H1 (cell line): ENCODE measurements at regions not wholly inside any gene's neighbourhood (a gene's known extent, or its start where the extent isn't known, plus 50 kb on each side); places are given as distances from the start of the nearest gene placed in this dataset.

Experiments
- CTCF ChIA-PET: fragments of 300-600 bp; sonication (Branson Sonifier 250); formaldehyde crosslinking; loops from one replicate; lab custom pipeline; 2021; ENCODE audit not compliant: partially characterized antibody; lab: Charles Lee
- POLR2A ChIA-PET: fragments of 300-600 bp; sonication (Branson Sonifier 250); formaldehyde crosslinking; loops from one replicate; lab custom pipeline; 2021; ENCODE audit warnings: inconsistent platforms; ENCODE audit not compliant: partially characterized antibody; lab: Charles Lee
- DNase-seq, 2 experiments: peaks; one replicate each; pipeline versions ENCODE4 v3.0.0 to v3.0.0-alpha.2; 2010 to 2022; ENCODE audit warnings: low spot score in 2 of 2, low read depth in 1 of 2, mixed read lengths in 1 of 2
- FAIRE-seq: peaks from 2 replicates; lab custom pipeline; 2011; peaks lifted over from hg19 to GRCh38; lab: Jason Lieb, UNC
- H2AFZ ChIP-seq: 2 replicates; pipeline ENCODE4 v1.8.1; 2012; ENCODE audit warnings: low read length, inconsistent platforms
- H2AK5ac ChIP-seq: 2 replicates; pipeline ENCODE4 v1.6.1; 2013; ENCODE audit warnings: low read depth, low read length
- H2BK120ac ChIP-seq: replicated peaks from 2 replicates; pipeline ENCODE3; 2013; ENCODE audit warnings: low read depth, low read length, inconsistent platforms
- H2BK12ac ChIP-seq: 2 replicates; pipeline ENCODE4 v1.6.1; 2013; ENCODE audit warnings: low read depth, low read length
- H2BK15ac ChIP-seq: 2 replicates; pipeline ENCODE4 v1.6.1; 2013; ENCODE audit warnings: low read length
- H2BK20ac ChIP-seq: 2 replicates; pipeline ENCODE4 v1.6.1; 2013; ENCODE audit warnings: low read length
- H2BK5ac ChIP-seq: 2 replicates; pipeline ENCODE4 v1.6.1; 2013; ENCODE audit warnings: low read depth, low read length
- H3K14ac ChIP-seq: 2 replicates; pipeline ENCODE4 v1.6.1; 2013; ENCODE audit warnings: inconsistent platforms; ENCODE audit not compliant: insufficient read length
- H3K18ac ChIP-seq: 2 replicates; pipeline ENCODE4 v1.6.1; 2013; ENCODE audit warnings: low read length; ENCODE audit errors: extremely low read depth
- H3K23ac ChIP-seq: 2 replicates; pipeline ENCODE4 v1.6.1; 2013; ENCODE audit warnings: inconsistent platforms; ENCODE audit not compliant: insufficient read length
- H3K23me2 ChIP-seq: 2 replicates; pipeline ENCODE4 v1.6.1; 2013; ENCODE audit warnings: low read depth, low read length
- H3K27ac ChIP-seq: 2 replicates; pipeline ENCODE4 v1.6.1; 2011; ENCODE audit warnings: low read depth, low read length, inconsistent platforms
- H3K27me3 ChIP-seq, 4 experiments: replicated peaks in 1 of 4; 1 replicate in 1 of 4; 2 replicates in 3 of 4; pipeline versions ENCODE4 v1.6.1 to v1.8.1; 2011 to 2013; ENCODE audit warnings: low read length in 3 of 4, mild to moderate bottlenecking in 3 of 4, inconsistent platforms in 2 of 4, mixed read lengths in 2 of 4, moderate library complexity in 1 of 4; ENCODE audit not compliant: control insufficient read depth in 3 of 4, insufficient read depth in 3 of 4; ENCODE audit errors: extremely low read depth in 1 of 4
- H3K36me3 ChIP-seq, 4 experiments: 2 replicates each; pipeline versions ENCODE4 v1.6.1 to v1.8.1; 2011 to 2013; ENCODE audit warnings: mild to moderate bottlenecking in 4 of 4, low read length in 3 of 4, moderate library complexity in 2 of 4, control low read depth in 1 of 4, inconsistent platforms in 1 of 4; ENCODE audit not compliant: insufficient read depth in 4 of 4, control insufficient read depth in 2 of 4
- H3K4ac ChIP-seq: replicated peaks from 2 replicates; pipeline ENCODE3; 2013; ENCODE audit warnings: low read length, low read depth, mixed read lengths, inconsistent platforms; ENCODE audit not compliant: insufficient read length
- H3K4me1 ChIP-seq, 4 experiments: replicated peaks in 1 of 4; 1 replicate in 1 of 4; 2 replicates in 3 of 4; pipeline versions ENCODE4 v1.6.1 to v1.8.1; 2011 to 2013; ENCODE audit warnings: low read length in 3 of 4, inconsistent platforms in 2 of 4, mixed read lengths in 1 of 4; ENCODE audit not compliant: insufficient read depth in 4 of 4, control insufficient read depth in 3 of 4
- H3K4me2 ChIP-seq, 2 experiments: 2 replicates each; pipeline versions ENCODE4 v1.6.1 to v1.8.1; 2011 to 2013; ENCODE audit warnings: low read depth in 2 of 2, low read length in 2 of 2, control low read depth in 1 of 2, inconsistent platforms in 1 of 2, mild to moderate bottlenecking in 1 of 2; ENCODE audit not compliant: insufficient read depth in 1 of 2
- H3K4me3 ChIP-seq, 4 experiments: fragments of 200-600, 300-600 bp in 1 of 4; sonication (generic), shearing (Covaris generic), sonication (Bioruptor Twin) in 1 of 4; 2 replicates each; pipeline versions ENCODE4 v1.5.1 to v1.8.1; 2011 to 2016; ENCODE audit warnings: low read length in 4 of 4, low read depth in 3 of 4, control low read depth in 2 of 4, inconsistent platforms in 2 of 4, mild to moderate bottlenecking in 2 of 4, mixed read lengths in 1 of 4, moderate library complexity in 1 of 4; ENCODE audit not compliant: insufficient read depth in 2 of 4; ENCODE audit errors: extremely low read depth in 1 of 4
- H3K56ac ChIP-seq: replicated peaks from 2 replicates; pipeline ENCODE3; 2013; ENCODE audit warnings: low read depth, mild to moderate bottlenecking, mixed read lengths, low read length, inconsistent platforms; ENCODE audit not compliant: insufficient read length
- H3K79me1 ChIP-seq: 2 replicates; pipeline ENCODE4 v1.6.1; 2013; ENCODE audit warnings: low read depth, low read length, control low read depth
- H3K79me2 ChIP-seq, 2 experiments: 2 replicates each; pipeline versions ENCODE4 v1.6.1 to v1.8.1; 2012 to 2013; ENCODE audit warnings: low read length in 2 of 2, mild to moderate bottlenecking in 2 of 2, inconsistent platforms in 1 of 2; ENCODE audit not compliant: insufficient read depth in 2 of 2, control insufficient read depth in 1 of 2
- H3K9ac ChIP-seq, 4 experiments: replicated peaks in 1 of 4; 1 replicate in 1 of 4; 2 replicates in 3 of 4; pipeline versions ENCODE4 v1.6.1 to v1.8.1; 2011 to 2013; ENCODE audit warnings: low read depth in 3 of 4, low read length in 3 of 4, control low read depth in 2 of 4, mild to moderate bottlenecking in 2 of 4, moderate library complexity in 2 of 4, inconsistent platforms in 1 of 4; ENCODE audit errors: extremely low read depth in 1 of 4
- H3K9me3 ChIP-seq, 2 experiments: 2 replicates each; pipeline versions ENCODE4 v1.6.1 to v1.8.1; 2012 to 2013; ENCODE audit warnings: mild to moderate bottlenecking in 2 of 2, moderate library complexity in 2 of 2, control low read depth in 1 of 2, inconsistent platforms in 1 of 2, low read depth in 1 of 2, low read length in 1 of 2, mixed read lengths in 1 of 2; ENCODE audit not compliant: insufficient read depth in 2 of 2
- H4K20me1 ChIP-seq, 2 experiments: replicated peaks in 1 of 2; 2 replicates each; pipeline versions ENCODE3 to v1.8.1; 2011 to 2013; ENCODE audit warnings: inconsistent platforms in 2 of 2, low read length in 2 of 2, mild to moderate bottlenecking in 1 of 2; ENCODE audit not compliant: insufficient read depth in 2 of 2, control insufficient read depth in 1 of 2
- H4K5ac ChIP-seq: 2 replicates; pipeline ENCODE4 v1.6.1; 2013; ENCODE audit warnings: low read length, low read depth, mixed read lengths, inconsistent platforms; ENCODE audit not compliant: insufficient read length
- H4K8ac ChIP-seq: 2 replicates; pipeline ENCODE4 v1.8.0; 2013; ENCODE audit warnings: mild to moderate bottlenecking, moderate library complexity, low read length, inconsistent platforms; ENCODE audit not compliant: insufficient read depth; ENCODE audit errors: extremely low read depth
- H4K91ac ChIP-seq: replicated peaks from 2 replicates; pipeline ENCODE3; 2013; ENCODE audit warnings: low read length, mixed read lengths, inconsistent platforms; ENCODE audit not compliant: insufficient read length
- CBX5 ChIP-seq: fragments of 300-800, 300-1000 bp; sonication (generic); IDR thresholded peaks from 2 replicates; pipeline ENCODE4 v1.7.1; 2016; ENCODE audit warnings: antibody characterized with exemption, low read length, low read depth
- CREB1 ChIP-seq: IDR thresholded peaks from 2 replicates; pipeline ENCODE4 v1.6.1; 2012; ENCODE audit warnings: inconsistent platforms
- EGR1 ChIP-seq: IDR thresholded peaks from 2 replicates; pipeline ENCODE4 v1.6.1; 2011; ENCODE audit warnings: low read depth, low read length, borderline replicate concordance
- EZH2 ChIP-seq: fragments of 200-600 bp; sonication (generic); IDR thresholded peaks from 2 replicates; pipeline ENCODE4 v1.7.1; 2012; ENCODE audit warnings: low read depth, mild to moderate bottlenecking, moderate library complexity, low read length, inconsistent platforms; ENCODE audit not compliant: severe bottlenecking
- HDAC2 ChIP-seq, 2 experiments: fragments of 300-600 bp in 1 of 2; sonication (generic) in 1 of 2; IDR thresholded peaks; 2 replicates each; pipeline ENCODE4 v1.6.1; 2011 to 2012; ENCODE audit warnings: low read depth in 2 of 2, low read length in 2 of 2, mild to moderate bottlenecking in 2 of 2, moderate library complexity in 2 of 2, borderline replicate concordance in 1 of 2, inconsistent platforms in 1 of 2
- JUN ChIP-seq: IDR thresholded peaks from 2 replicates; pipeline ENCODE4 v1.6.1; 2011; ENCODE audit warnings: low read depth, mild to moderate bottlenecking, improper control_type of control experiment, low read length
- MAFK ChIP-seq: IDR thresholded peaks from 2 replicates; pipeline ENCODE4 v1.6.1; 2012; ENCODE audit warnings: low read depth, mild to moderate bottlenecking, improper control_type of control experiment, low read length
- NRF1 ChIP-seq: IDR thresholded peaks from 2 replicates; pipeline ENCODE4 v1.6.1; 2011; ENCODE audit warnings: mild to moderate bottlenecking, low read depth, low read length, improper control_type of control experiment
- RBBP5 ChIP-seq: IDR thresholded peaks from 2 replicates; pipeline ENCODE4 v1.7.1; 2012; ENCODE audit warnings: low read depth, mild to moderate bottlenecking, inconsistent platforms, low read length, moderate library complexity, borderline replicate concordance
- SP1 ChIP-seq: IDR thresholded peaks from 2 replicates; pipeline ENCODE4 v1.6.1; 2011; ENCODE audit warnings: low read depth, low read length
- SP4 ChIP-seq: IDR thresholded peaks from 2 replicates; pipeline ENCODE4 v1.6.1; 2012; ENCODE audit warnings: low read length, inconsistent platforms
- USF2 ChIP-seq: IDR thresholded peaks from 2 replicates; pipeline ENCODE4 v1.6.1; 2011; ENCODE audit warnings: low read length, improper control_type of control experiment
- WGBS, 2 experiments: shearing (Covaris generic) in 1 of 2; methylation state at CpG; one replicate each; pipeline versions ENCODE4 v1.1.6 to v1.1.7; 2013 to 2015; ENCODE audit warnings: low lambda C conversion rate in 2 of 2, mixed read lengths in 2 of 2, inconsistent platforms in 1 of 2, low coverage in 1 of 2, missing lambda C conversion rate in 1 of 2; ENCODE audit not compliant: insufficient replicate concordance in 2 of 2, insufficient coverage in 1 of 2, insufficient read length in 1 of 2; ENCODE audit errors: extremely low coverage in 1 of 2, missing lambda C conversion rate in 1 of 2; 5-methylcytosine and 5-hydroxymethylcytosine counted together

- Histone ChIP-seq H3K18ac (no peak overlapping the region), H3K4me3 (no peak overlapping the region), H3K14ac (no peak overlapping the region), H3K4me1 (no peaks in the 10 kb centered on the region), H3K9ac (no peak overlapping the region), H3K9me3 (no peaks in the 10 kb centered on the region), H2BK20ac (no peak overlapping the region), H2AFZ (no peak overlapping the region), H3K79me2 (no peaks in the 10 kb centered on the region), H4K8ac (no peak overlapping the region), H3K4me2 (no peak overlapping the region), H3K79me1 (no peaks in the 10 kb centered on the region), H4K20me1 (no peaks in the 10 kb centered on the region), H4K91ac (no peak overlapping the region), H3K36me3 (no peaks in the 10 kb centered on the region), H2BK120ac (no peak overlapping the region), H3K23me2 (0 out of 2 replicates have a peak, but pooled peaks cover 1% of the 10 kb centered on the region), H2BK15ac (no peak overlapping the region), H3K56ac (no peak overlapping the region), H2BK5ac (no peak overlapping the region), H2BK12ac (no peak overlapping the region), H3K23ac (no peak overlapping the region), H4K5ac (no peak overlapping the region), H3K4ac (no peak overlapping the region), H3K27me3 (no peaks in the 10 kb centered on the region), H3K27ac (no peak overlapping the region), H2AK5ac (no peak overlapping the region)
- no peak for FAIRE-seq
- CTCF ChIA-PET = interaction anchor here (0.8 to 2.5 kb wide), 5 partner anchors 14 to 133 kb away, joined by 3 to 12 read pairs (median 5); no protein-coding TSS in a partner anchor
- WGBS, 2 experiments = 96% methylated on average over 15 of the region's 19 CpGs; no CpG with 5 or more reads in 1 of the 2 experiments
- POLR2A ChIA-PET = no interaction called here
- DNase-seq = no peak
- TF ChIP-seq JUN = no peak
- TF ChIP-seq NRF1 = no peak
- no peak for TF ChIP-seq HDAC2 (IDR thresholded peaks at IDR 0.05; ENCODE audit: borderline replicate concordance in 1 of 2, low read depth in 2 of 2, low read length in 2 of 2)
- TF ChIP-seq SP4 = no peak
- no peak for TF ChIP-seq USF2
- TF ChIP-seq MAFK = no peak
- no peak for TF ChIP-seq EGR1
- no peak for TF ChIP-seq RBBP5
- no peak for TF ChIP-seq CBX5
- no peak for TF ChIP-seq SP1
- no peak for TF ChIP-seq EZH2
- TF ChIP-seq CREB1 = no peak
Measured at GRCh38 chr20:24797745-24798655, 151.1 kb upstream of the CST7 start.
